Anterior cingulate cortex (tissue), 58 donors: ENCODE measurements at regions not wholly inside any gene's neighbourhood (a gene's known extent, or its start where the extent isn't known, plus 50 kb on each side); places are given as distances from the start of the nearest gene placed in this dataset.
"Not testable (repeated sequence)": the region's sequence is repeated elsewhere in the genome, so short reads cannot be mapped to it uniquely, and the experiment has no call there.

Source experiments
- DNase-seq, 58 donors: peaks; one replicate each; lab custom pipeline; 2025; lab: John Stamatoyannopoulos, UW

DNA sequence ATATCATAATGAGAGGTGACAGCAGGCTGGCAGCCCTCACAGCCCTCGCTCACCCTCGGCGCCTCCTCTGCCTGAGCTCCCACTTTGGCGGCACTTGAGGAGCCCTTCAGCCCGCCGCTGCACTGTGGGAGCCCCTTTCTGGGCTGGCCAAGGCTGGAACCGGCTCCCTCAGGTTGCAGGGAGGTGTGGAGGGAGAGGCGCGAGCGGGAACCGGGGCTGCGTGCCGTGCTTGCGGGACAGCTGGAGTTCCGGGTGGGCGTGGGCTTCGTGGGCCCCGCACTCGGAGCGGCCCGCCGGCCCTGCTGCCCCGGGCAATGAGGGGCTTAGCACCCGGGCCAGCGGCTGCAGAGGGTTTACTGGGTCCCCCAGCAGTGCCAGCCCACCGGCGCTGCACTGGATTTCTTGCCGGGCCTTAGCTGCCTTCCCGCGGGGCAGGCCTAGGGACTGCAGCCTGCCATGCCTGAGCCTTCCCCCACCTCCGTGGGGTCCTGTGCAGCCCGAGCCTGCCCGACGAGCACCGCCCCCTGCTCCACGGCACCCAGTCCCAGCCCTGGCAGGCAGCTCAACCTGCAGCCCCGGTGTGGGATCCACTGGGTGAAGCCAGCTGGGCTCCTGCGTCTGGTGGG, 147.7 kb downstream of the TLR4 start:
- not testable (repeated sequence) for DNase-seq

DNA sequence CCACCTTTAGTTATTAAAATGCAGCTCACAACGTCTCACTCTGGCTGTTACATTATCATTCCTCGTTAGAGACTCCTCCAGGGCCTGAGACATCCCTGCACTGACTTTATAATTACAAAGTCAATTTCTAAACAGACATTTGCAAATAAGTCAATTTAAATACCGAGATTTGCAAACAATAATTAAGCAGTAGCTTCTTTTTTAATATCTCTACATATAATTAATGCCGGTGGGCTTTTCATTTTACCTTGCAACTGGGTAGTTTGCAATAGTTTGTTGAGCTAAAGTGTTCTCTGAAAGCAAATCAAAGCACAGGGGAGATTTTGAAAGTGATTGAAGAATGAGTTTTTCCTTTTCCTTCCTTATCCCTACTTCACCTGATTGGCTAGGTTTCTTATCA, 154.4 kb downstream of the TLR4 start:
- DNase-seq, result no peak

DNA sequence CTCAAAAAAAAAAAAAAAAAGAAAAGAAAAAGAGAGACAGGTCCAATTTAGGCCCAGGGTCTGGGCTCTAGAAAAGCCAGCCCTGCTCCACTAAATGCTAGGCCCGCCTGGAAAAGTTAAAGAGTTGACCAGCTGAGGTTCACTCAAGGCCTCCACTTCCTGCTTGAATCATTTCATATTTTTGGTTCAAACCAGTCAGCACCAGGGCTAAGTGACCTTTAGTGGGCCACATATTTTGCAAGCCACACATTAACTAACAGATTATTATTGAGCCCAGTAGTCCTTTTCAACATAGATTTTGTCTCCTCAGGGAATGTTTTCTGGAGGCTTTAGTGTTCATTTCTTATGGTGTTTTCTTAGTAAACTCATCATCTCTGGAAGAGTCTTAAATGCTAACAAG, 156.6 kb downstream of the TLR4 start:
- DNase-seq, result no peak

DNA sequence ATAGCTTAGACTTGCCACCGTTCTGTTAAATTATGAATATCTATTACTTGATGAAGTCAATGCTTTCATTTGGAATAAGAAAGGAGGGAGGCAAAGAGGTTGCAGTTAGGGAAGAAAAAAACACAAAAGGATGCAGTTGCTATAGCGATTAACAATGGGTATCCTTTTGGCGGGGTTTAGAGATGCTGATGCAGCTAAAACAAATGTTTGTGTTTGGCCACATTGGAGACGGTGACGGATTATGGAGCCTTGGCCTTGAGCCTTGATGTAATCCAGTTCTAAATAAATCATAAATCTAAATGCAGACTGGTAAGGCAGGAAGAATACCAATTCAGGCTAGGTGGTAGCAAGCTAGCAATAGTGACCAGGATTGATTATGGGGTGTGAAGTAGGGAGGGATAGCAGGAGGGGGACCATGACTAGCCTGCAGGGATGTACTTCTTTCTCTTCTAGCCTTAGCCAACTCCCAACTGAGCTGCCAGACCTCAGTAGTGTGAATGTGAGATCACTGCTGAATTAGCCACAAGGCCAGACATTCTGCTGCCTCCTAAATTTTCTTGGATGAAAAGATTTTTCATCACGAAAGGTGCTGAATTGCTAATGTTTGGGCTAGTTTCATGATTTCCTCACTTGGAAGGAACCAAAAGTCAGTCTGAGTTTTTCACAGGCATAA, 160.3 kb downstream of the TLR4 start:
- no peak for DNase-seq

DNA sequence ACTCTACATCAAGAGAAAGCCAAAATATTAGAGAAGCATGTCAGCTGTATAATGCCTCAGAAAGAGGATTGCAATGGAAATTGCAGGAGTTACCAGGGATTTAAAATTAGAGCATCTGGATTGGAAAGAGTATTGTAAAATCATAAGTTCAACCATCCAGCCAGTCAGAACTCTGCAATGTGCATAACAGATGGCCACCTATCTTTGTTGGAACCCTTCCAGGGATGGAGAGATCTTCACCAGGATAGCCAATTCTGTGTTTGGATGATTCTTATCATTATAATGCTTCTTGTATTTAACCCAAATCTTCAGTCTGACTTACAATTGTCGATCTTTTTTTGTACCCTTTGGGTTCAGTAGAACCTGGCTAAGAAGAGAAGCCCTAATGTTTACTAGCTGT, 164.4 kb downstream of the TLR4 start:
- no peak for DNase-seq

DNA sequence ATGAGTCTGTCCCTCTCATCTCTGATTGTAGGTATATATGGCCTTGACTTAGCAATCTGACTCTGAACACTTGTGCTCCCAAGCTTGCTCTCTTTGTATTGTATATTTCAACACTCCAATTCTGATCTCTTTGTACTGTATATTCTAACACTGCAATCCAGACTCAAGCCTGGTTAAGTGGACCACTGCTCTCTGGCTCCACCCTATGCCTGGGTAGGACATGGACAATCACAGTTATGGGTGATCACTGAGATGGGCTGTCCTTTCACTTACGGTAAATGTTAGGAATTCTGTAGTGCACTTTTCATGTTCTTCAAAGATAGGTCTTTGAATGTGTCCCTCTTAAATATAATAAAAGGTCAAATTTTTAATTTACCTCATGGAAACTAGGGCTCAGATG, 165.1 kb downstream of the TLR4 start:
- DNase-seq, result no peak

DNA sequence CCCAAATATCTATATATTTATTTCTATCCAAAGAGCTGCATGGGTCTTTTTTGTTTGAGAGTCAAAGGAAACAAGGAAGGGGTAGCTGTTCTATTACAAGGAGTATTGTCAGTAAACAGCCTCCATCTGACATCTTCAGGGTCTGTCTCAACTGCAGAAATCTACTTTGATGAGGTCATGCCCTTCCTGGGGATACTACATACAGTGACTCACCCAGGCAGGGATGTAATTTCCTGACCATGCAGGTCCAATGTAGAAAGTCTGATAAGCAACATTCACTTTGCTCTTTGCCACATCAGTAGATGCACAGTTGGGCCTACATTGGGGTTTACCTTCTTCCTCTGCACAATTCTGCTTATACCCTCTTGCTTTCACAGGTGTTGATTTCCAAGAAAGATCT, 165.5 kb downstream of the TLR4 start:
- no peak for DNase-seq

DNA sequence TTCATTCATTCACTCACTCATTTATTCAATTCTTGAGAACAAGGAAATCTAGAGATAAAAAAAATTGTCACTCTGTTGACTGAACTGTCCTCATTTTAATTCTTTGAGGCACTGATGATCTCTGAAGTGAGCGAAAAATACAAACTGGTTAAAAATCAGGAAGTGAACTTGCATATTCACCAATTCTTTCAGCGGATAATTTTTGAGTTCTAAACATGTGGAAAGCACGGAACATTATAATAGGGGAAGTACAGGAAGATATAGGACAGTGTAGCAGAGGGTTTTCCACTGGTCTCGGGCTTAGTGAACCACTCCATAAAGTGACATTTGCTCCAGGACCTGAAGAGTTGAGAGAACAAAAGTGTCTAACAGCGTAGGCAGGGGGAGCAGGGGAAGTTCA, 169.5 kb downstream of the TLR4 start:
- no peak for DNase-seq

DNA sequence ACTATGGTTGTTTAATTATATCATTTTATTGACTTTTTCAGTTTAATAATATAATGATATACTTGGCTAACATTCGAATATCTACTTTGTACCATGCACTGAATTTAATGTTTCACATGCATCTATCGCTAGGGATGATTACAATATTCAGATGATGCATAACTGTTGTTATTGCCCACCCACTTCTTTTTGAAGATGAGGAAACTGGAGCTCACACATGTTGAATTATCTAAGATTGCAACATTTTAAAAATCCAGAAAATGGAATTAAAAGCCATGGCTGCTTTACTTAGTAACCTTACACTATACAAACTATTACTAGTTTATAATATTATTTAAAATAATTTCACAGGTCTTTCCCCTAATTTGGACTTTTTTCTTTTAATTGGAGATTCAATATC, 171.7 kb downstream of the TLR4 start:
- DNase-seq, result no peak

DNA sequence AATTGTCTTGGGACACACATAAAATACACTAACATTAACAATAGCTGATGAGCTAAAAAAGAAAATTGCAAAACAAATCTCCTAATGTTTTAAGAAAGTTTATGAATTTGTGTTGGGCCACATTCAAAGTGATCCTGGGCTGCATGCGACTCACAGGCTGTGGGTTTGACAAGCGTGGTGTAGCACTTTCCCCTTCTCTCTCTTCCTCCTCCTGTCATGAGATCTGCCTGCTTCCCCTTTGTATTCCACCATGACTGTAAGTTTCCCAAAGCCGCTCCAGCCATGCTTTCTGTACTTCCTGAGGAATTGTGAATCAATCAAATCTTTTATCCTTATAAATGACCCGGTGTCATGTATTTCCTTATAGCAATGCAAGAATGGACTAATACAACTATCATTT, 178.0 kb downstream of the TLR4 start:
- DNase-seq, result no peak

DNA sequence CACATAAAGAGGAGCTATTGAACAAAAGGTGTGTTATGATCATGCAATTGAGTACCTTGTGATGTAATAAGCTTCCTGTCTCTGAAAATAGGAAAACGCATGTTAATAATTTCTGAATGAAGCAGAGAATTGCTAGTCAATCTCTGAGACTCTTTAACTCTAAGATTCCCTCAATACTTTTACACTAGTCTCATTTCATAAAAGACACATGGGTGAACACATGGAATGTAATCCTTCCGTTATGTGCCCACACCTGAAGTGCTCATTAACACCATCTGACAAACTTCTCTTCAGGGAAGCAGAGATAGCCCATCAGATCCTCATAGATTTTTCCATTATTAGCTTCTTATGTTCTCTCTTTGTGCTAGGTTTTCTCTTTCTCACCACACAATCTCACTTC, 182.4 kb downstream of the TLR4 start:
- no peak for DNase-seq

DNA sequence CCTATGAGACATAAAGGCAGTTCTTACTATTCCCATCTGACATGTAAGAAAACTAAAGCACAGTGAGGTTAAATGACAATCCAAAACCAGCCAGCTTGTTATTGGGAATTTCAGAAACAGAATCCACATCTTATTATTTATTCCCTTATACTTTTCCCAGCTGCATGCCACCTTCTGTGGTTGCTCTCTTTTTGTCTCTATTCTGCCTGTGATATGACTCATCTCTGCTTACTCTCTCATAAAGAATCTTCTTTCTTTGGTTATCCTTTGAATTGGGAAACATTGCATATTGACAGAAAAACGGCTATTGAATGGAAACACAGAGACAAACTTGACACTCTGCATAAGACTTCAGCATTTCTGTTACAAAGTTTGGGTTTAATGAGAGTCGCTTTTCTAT, 183.2 kb downstream of the TLR4 start:
- DNase-seq, result no peak

DNA sequence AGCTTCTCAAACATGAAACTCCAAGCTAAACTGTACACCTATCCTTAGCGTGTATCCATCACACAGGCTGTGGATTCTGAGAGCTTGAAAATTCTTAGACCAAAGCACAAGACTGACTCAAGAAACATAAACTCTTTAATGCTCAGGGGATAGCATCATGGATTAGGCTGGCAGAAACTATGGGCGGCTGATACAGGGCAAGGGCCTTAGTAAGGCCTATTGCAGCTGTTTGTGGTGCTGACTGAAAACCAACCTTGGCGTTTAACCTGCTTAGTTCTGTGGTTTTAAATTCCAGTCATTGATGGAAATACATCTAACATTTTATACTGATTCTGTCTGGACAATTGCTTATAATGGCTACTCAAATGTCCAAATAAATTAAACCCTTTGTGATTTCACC, 183.7 kb downstream of the TLR4 start:
- no peak for DNase-seq

DNA sequence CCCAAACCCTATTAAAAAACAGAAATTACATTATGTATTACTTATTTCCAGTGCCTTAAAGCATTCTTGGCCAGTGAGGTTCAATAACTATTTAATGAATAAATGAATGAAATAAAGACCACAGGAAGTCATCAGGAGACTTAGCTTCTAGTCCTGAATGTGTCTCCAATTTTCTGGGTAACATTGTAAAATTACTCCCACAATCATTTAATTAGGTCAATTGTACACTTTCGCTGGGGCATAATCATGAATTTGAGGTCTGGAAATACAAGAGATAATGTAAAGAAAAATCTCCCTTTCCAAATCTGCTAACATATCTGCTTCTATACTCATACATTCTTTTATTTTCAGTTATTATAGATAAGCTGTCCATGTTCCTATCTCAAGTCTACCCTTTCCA, 199.2 kb downstream of the TLR4 start:
- DNase-seq, result no peak

DNA sequence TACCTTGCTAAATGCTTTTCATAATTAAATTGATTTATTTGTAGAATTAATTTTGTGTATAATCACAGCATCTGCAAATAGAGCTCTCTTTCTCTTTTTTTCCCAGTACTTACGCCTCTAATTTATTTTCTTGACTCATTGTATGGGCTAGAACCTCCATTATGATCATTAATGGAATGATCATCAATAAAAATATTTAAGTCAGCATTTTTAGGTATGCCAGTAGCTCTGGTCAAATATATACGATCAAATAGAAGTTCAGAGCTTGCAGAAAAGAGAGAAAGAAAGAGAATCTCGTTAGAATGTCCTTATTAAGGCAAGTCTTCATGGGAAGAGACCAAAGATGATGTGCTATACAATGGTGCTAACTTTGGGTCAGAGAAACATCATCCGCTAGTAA, 202.6 kb downstream of the TLR4 start:
- DNase-seq, result no peak

DNA sequence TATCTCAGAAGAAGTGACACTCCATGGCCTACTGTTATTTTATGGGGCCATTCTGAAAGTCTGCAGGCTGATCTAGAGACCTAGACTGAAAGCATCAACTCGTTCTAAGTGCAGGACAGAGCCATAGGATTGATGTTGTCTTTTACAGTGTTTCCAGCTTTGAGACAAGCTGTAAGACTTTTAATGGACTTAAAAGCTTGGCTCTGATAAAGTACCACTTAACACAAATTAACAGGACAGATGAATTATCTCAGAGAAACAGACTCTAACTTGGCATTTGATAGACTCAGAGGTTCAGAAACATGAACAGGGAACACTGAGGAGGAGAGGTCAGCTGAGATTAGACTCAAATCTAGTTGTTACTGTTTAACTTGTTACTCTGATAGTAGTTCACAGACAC, 203.2 kb downstream of the TLR4 start:
- DNase-seq, result no peak

DNA sequence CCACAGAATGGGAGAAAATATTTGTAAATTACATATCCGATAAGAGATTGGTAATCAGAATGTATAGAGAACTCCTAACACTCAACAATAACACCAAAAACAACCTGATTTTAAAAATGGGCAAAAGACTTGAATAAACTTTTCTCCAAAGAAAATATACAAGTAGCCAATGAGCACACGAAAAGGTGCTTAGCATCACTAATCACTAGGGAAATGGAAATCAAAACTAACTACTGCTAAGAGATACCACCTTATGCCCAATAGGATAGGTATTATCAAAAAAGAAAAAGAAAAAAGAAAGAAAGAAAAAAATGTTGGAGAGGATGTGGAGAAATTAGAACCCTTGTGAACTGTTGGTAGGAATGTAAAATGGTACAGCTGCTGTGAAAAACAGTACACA, 212.1 kb downstream of the TLR4 start:
- no peak for DNase-seq

DNA sequence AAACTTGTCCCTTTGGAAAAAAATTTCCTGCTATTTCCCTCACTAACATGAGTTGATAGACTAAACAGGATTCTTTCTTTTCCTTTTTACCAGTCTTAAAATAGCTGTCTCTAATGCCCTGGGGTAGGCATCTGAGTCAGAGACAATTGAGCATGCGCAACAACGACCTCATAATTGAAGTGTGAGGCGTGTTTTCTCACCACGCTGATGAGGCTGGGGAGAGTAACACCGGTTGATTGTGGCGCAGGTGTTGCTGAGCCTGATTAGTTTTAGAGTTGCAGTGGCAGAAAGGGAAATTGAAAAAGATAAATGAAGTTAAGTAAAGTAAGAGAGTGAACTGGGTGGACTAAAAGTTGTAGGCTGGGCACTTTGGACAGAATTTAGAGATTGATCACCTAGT, 213.7 kb downstream of the TLR4 start:
- no peak for DNase-seq

DNA sequence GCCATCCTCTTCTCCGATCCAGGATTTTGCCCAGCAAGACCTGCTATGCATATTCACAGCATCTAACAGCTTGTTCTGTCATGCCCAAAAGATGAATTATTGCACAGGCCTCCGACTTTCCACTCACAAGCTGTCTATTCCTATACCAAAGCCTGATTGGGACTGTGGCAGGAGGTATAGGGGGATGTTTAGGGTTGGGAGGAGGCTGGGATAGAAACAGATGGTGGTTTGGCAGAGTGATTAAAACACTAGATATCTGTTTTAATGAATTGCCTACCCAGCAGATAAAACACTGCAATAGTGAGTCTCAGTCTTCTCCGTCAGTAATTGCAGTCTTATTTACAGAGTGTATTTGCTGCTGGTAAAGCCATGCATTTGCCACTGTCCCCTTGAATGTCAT, 215.3 kb downstream of the TLR4 start:
- DNase-seq, result no peak

DNA sequence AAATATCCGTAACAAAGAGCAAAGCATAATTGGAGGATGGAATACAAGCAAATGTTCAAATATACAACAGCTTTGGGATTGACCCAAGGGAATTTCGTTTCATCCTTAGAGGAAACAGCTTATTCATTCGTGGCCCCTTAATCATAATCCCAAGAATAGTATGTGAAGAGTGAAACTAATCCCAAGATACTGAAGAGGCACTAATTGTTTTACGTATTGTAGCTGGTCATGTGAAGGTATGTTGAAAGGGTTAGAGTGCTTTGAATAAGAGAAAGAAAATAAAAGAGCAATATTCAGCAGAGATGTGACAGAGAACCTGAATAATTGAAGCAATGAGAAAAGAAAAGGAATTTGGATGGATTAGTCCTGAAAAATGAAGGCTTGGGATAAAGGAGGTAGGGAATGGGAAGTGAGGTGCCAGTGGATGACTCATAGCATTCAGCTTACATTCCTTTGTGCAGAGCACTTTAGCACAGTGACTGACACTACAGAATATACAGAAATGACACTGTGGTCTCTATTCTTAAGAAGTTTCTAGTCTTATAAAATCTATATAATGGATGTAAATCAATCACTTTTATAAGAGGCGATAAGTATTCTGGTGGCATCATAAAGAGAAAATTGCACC, 221.9 kb downstream of the TLR4 start:
- no peak for DNase-seq

DNA sequence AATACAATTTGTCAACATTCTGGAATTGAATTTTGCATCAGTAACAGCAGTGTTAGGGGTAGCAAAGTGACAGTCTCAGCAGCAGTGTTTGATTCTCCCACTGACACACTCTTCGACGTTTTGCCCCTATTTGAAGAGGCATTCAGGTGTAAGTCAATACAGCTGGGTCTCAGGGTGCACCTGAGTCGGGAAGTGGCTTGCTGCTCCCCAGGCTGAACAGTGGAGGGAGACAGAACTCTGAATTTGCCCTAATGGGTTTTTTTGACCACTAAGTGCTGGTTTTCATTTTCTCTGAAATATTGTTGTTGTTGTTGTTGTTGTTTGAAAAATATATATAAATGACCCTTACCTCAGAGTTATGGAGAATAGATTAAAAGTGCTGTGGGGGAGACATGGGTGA, 223.2 kb downstream of the TLR4 start:
- DNase-seq, result no peak

DNA sequence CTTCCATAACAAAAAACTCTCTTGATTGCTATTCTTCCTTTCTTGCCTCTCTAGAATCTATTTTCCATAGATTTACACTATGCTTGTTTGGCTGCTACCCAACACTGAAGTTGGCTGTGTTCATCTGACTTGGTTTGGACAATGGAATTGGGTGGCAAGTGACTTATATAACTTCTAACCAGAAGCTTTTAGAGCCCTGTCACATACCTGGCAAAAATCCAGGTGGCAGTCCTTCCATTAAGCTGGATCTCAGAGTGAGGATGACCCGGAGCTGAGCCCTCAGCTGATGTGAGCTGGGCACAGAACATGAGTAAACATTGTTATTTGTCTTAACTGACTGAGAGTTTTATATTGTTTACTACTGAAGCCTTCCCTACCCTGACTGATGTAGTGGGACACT, 225.7 kb downstream of the TLR4 start:
- peak in 1 of 58 donors; percentile 53 for DNase-seq
